ENCODE measurements at regions not wholly inside any gene's neighbourhood (a gene's known extent, or its start where the extent isn't known, plus 50 kb on each side); places are given as distances from the start of the nearest gene placed in this dataset.
"Not testable (repeated sequence)": the region's sequence is repeated elsewhere in the genome, so short reads cannot be mapped to it uniquely, and the experiment has no call there.

DNA sequence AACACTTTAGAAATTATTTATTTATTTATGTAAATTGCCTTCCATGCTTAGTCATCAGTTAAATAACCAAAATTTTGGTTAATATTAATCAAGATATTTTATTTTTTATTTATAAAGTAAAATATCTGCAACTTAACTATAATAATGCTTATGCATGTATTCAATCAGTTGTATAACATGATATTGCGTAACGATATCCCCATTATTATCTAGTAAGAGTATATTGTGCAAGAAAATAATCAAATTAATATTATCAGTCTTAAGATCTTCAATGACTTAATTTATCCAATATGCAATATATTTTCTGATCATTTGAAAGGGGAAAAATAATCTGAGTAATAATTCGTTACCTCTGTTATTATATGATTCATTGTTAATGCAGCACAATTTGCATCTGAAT lies 596.7 kb downstream of the GABRG1 start:
- 78% methylated on average over 3 of the region's 3 CpGs for WGBS (ENCODE audit: insufficient coverage, low lambda C conversion rate)
- Histone ChIP-seq H3K9me3 (ENCODE audit: control insufficient read depth, low read depth, low read length) (peaks cover 8% of the 10 kb centered on the region), H3K4me1 (ENCODE audit: control insufficient read depth, insufficient read depth, low read length) (no peaks in the 10 kb centered on the region), H3K4me3 (ENCODE audit: low read length) (no peak overlapping the region), H3K27me3 (ENCODE audit: control insufficient read depth, insufficient read depth, low read length) (no peaks in the 10 kb centered on the region), H3K36me3 (ENCODE audit: control insufficient read depth, insufficient read depth, low read length) (no peaks in the 10 kb centered on the region), H3K27ac (ENCODE audit: low read length) (no peak overlapping the region)
- DNase-seq: no peak

DNA sequence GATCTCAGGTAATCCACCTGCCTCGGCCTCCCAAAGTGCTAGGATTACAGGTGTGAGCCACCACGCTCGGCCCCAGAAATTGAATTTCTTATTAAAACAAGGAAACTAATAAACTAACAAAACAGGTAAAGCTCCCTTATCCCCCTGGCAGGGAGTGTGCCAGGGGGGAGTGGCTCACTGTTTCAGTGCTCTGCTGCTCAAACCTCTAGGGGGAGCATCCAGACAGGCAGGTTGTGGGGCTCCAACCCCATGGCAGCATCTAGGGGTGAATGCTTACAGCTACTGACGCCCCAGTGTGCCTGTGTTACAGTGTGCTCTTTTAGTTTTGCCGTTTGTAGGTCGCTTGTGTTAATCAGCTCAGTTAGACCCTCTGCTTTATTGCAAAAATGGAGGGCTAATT lies 605.0 kb downstream of the GABRG1 start:
- Histone ChIP-seq H3K27me3 (ENCODE audit: control insufficient read depth, insufficient read depth, low read length) (no peaks in the 10 kb centered on the region), H3K4me3 (ENCODE audit: low read length) (no peak overlapping the region), H3K27ac (ENCODE audit: low read length) (no peak overlapping the region), H3K9me3 (ENCODE audit: control insufficient read depth, low read depth, low read length) (no peaks in the 10 kb centered on the region), H3K4me1 (ENCODE audit: control insufficient read depth, insufficient read depth, low read length) (no peaks in the 10 kb centered on the region), H3K36me3 (ENCODE audit: control insufficient read depth, insufficient read depth, low read length) (no peaks in the 10 kb centered on the region)
- no CpG with 5 or more reads among the region's 6 CpGs for WGBS (ENCODE audit: insufficient coverage, low lambda C conversion rate)
- DNase-seq: no peak

DNA sequence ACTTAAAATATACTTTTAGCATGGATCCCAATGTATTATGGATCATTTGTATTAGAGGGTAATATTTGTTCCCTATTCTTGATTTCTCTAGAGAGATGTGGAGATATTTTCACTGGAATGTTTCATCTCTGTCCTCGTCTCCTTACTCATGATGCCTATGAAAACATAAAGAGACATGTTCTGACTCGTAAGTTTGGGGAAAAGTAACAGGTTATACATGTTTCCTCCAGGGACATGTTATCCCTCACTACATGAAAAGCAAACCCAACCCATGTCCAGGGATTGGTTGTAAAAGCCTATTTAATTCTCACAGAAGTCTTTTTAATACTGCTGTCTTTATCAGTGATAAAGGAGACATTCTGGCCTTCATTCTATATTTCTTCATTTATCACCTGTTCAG lies 621.4 kb downstream of the GABRG1 start:
- Histone ChIP-seq H3K36me3 (ENCODE audit: control insufficient read depth, insufficient read depth, low read length) (no peaks in the 10 kb centered on the region), H3K9me3 (ENCODE audit: control insufficient read depth, low read depth, low read length) (no peaks in the 10 kb centered on the region), H3K27me3 (ENCODE audit: control insufficient read depth, insufficient read depth, low read length) (no peaks in the 10 kb centered on the region), H3K4me3 (ENCODE audit: low read length) (no peak overlapping the region), H3K4me1 (ENCODE audit: control insufficient read depth, insufficient read depth, low read length) (no peaks in the 10 kb centered on the region), H3K27ac (ENCODE audit: low read length) (no peak overlapping the region)
- no CpG with 5 or more reads among the region's 2 CpGs for WGBS (ENCODE audit: insufficient coverage, low lambda C conversion rate)
- no peak for DNase-seq

DNA sequence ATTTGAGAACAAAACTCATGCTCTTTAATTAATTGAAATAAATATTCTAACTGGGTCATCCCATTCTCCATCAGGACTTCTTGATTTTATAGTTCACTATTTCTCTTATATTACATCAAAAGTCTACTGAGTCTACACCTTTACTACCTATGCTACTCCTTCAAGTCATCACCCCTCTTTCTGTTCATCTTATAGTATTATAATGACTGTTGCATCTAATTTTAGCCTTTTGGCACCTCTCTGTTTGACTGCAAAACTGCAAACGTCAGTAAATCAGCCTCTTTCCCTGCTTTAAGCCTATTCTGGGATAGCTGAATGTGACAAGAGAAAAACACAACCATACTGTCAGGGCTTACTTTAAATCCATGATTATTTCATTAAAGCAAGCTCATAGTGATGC lies 639.1 kb downstream of the GABRG1 start:
- H3K27me3 ChIP-seq (ENCODE audit: control insufficient read depth, insufficient read depth, low read length): no peaks in the 10 kb centered on the region
- H3K4me3 ChIP-seq (ENCODE audit: low read length): no peak overlapping the region
- DNase-seq: no peak
- H3K4me1 ChIP-seq (ENCODE audit: control insufficient read depth, insufficient read depth, low read length): no peaks in the 10 kb centered on the region
- no peak overlapping the region for H3K27ac ChIP-seq (ENCODE audit: low read length)
- H3K36me3 ChIP-seq (ENCODE audit: control insufficient read depth, insufficient read depth, low read length): no peaks in the 10 kb centered on the region
- H3K9me3 ChIP-seq (ENCODE audit: control insufficient read depth, low read depth, low read length): no peaks in the 10 kb centered on the region
- WGBS (ENCODE audit: insufficient coverage, low lambda C conversion rate): no CpG with 5 or more reads among the region's 1 CpG

DNA sequence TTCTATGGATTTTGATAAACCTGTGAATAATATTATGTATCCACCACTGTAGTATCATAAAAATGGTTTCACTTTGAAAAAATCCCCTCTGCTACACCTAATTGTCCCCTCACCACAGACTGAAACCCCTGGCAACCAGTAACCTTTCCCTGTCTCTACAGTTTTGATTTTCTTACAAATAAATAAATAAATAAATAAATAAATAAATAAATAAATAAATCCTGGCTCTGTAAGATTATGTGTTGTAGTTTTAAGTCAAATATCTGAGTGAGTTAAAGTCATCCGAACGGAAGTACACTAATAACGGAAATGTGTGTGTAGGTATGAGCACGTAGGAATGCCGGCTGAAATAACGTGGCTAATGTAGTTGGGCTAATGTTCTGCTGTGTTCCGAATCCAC lies 641.5 kb downstream of the GABRG1 start:
- no peak for DNase-seq
- Histone ChIP-seq H3K36me3 (ENCODE audit: control insufficient read depth, insufficient read depth, low read length) (no peaks in the 10 kb centered on the region), H3K9me3 (ENCODE audit: control insufficient read depth, low read depth, low read length) (peaks cover 4% of the 10 kb centered on the region), H3K4me3 (ENCODE audit: low read length) (no peak overlapping the region), H3K27ac (ENCODE audit: low read length) (no peak overlapping the region), H3K4me1 (ENCODE audit: control insufficient read depth, insufficient read depth, low read length) (no peaks in the 10 kb centered on the region), H3K27me3 (ENCODE audit: control insufficient read depth, insufficient read depth, low read length) (no peaks in the 10 kb centered on the region)
- WGBS (ENCODE audit: insufficient coverage, low lambda C conversion rate): 100% methylated on average over 1 of the region's 7 CpGs

DNA sequence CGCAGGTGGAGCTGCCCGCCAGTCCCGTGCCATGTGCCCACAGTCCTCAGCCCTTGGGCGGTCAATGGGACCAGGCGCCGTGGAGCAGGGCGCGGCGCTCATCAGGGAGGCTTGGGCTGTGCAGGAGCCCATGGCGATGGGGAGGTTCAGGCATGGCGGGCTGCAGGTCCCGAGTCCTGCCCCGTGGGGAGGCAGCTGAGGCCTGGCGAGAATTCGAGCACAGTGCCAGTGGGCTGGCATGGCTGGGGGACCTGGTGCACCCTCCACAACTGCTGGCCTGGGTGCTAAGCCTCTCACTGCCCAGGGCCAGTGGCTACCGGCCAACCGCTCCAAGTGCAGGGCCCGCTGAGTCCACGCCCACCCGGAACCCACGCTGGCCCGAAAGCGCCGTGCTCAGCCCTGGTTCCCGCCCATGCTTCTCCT lies 646.5 kb downstream of the GABRG1 start:
- no peak for DNase-seq
- H3K4me1 ChIP-seq (ENCODE audit: control insufficient read depth, insufficient read depth, low read length): no peaks in the 10 kb centered on the region
- WGBS (ENCODE audit: insufficient coverage, low lambda C conversion rate): no CpG with 5 or more reads among the region's 25 CpGs

DNA sequence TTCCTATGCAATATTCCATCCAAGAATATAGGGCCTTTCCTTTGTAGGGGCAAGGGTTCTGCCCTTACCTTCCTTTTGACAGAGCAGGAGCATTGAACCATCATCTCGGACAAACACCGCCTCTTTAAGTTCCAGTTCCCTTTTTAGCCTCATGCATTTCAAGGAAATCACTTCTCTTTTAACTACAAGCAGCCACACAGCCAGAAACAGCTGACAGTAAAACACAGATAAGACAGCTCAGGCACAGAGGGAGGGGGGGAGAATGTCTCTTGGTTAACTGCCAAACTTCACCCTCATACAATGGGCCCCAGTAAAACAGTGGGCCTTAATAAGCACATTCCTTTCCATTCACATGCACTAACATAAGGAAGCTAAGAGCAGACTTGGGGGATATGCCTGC lies 648.3 kb downstream of the GABRG1 start:
- H3K4me3 ChIP-seq (ENCODE audit: low read length): no peak overlapping the region
- no peaks in the 10 kb centered on the region for H3K36me3 ChIP-seq (ENCODE audit: control insufficient read depth, insufficient read depth, low read length)
- WGBS (ENCODE audit: insufficient coverage, low lambda C conversion rate): no CpG with 5 or more reads among the region's 2 CpGs
- H3K27ac ChIP-seq (ENCODE audit: low read length): no peak overlapping the region
- H3K27me3 ChIP-seq (ENCODE audit: control insufficient read depth, insufficient read depth, low read length): no peaks in the 10 kb centered on the region
- H3K9me3 ChIP-seq (ENCODE audit: control insufficient read depth, low read depth, low read length): peaks cover 11% of the 10 kb centered on the region
- DNase-seq: no peak
- H3K4me1 ChIP-seq (ENCODE audit: control insufficient read depth, insufficient read depth, low read length): no peaks in the 10 kb centered on the region

More for the DNA sequence above, 646.5 kb downstream of the GABRG1 start:
- Histone ChIP-seq H3K27me3 (ENCODE audit: control insufficient read depth, insufficient read depth, low read length) (no peaks in the 10 kb centered on the region), H3K27ac (ENCODE audit: low read length) (no peak overlapping the region), H3K9me3 (ENCODE audit: control insufficient read depth, low read depth, low read length) (peaks cover 7% of the 10 kb centered on the region), H3K4me3 (ENCODE audit: low read length) (no peak overlapping the region), H3K36me3 (ENCODE audit: control insufficient read depth, insufficient read depth, low read length) (no peaks in the 10 kb centered on the region)

DNA sequence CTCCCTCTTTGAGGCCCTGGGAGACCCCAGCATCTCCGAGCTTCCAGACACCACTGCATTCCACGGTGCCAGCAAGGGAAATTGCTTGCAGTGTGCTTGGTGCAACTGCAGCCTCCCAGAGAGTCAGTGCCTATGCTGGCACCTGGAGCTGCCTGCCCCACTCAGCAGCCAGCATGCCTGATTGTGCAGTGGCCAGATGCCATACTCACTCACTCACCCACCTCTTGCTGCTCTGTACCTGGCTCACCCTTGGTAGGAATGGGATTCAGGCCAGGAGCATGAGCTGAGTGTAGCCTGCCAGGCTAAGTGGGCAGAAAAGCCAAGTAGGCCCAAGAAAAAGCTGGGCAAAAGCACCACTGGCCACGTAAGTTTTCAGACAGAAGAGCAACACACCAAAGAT lies 651.4 kb downstream of the GABRG1 start:
- Histone ChIP-seq H3K36me3 (ENCODE audit: control insufficient read depth, insufficient read depth, low read length) (no peaks in the 10 kb centered on the region), H3K4me1 (ENCODE audit: control insufficient read depth, insufficient read depth, low read length) (no peaks in the 10 kb centered on the region), H3K27me3 (ENCODE audit: control insufficient read depth, insufficient read depth, low read length) (no peaks in the 10 kb centered on the region), H3K9me3 (ENCODE audit: control insufficient read depth, low read depth, low read length) (peaks cover 9% of the 10 kb centered on the region), H3K4me3 (ENCODE audit: low read length) (no peak overlapping the region), H3K27ac (ENCODE audit: low read length) (no peak overlapping the region)
- DNase-seq: no peak
- no CpG with 5 or more reads among the region's 3 CpGs for WGBS (ENCODE audit: insufficient coverage, low lambda C conversion rate)

DNA sequence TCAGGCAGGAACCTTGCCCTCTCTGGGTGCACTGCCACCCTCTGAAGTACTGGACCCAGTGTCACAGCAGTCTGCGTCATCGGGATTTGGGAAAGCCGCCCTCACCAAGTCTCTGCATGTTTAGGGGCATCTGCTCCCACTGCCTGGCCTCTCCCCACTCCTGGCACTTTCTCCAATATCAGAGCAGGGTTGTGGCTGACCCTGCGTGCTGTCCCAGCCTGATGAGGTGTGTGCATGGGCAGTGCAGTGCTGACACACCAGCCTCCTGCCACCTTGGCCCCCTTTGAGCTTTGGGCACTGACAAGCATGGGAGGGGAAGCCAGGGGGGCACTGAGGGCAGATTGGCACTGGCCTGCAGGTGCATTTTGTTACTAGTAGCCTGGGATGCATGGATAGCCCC lies 652.5 kb downstream of the GABRG1 start:
- DNase-seq: no peak
- WGBS (ENCODE audit: insufficient coverage, low lambda C conversion rate): no CpG with 5 or more reads among the region's 4 CpGs

DNA sequence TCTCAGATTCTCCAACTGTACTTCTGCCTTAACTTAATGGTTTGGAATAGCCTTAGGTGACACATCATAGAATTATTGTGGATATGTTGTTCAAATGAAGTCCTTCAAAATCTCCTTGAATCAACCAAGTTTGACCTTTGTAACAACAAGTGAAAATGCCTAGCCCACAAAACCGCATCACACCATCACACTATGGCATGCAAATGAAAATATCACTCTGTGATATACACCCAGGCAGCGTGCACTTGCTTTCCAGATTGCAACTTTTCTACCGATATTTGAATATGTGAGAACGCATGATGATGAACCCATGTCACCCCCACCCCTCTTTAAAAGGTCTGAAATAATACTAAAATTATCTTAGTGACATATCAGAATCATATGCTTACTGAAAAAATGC lies 656.7 kb downstream of the GABRG1 start:
- H3K27ac ChIP-seq (ENCODE audit: low read length): no peak overlapping the region
- peaks cover 5% of the 10 kb centered on the region for H3K9me3 ChIP-seq (ENCODE audit: control insufficient read depth, low read depth, low read length)
- DNase-seq: no peak
- no peaks in the 10 kb centered on the region for H3K27me3 ChIP-seq (ENCODE audit: control insufficient read depth, insufficient read depth, low read length)
- H3K36me3 ChIP-seq (ENCODE audit: control insufficient read depth, insufficient read depth, low read length): no peaks in the 10 kb centered on the region
- no peaks in the 10 kb centered on the region for H3K4me1 ChIP-seq (ENCODE audit: control insufficient read depth, insufficient read depth, low read length)
- no CpG with 5 or more reads among the region's 4 CpGs for WGBS (ENCODE audit: insufficient coverage, low lambda C conversion rate)
- H3K4me3 ChIP-seq (ENCODE audit: low read length): no peak overlapping the region

More for the DNA sequence above, 652.5 kb downstream of the GABRG1 start:
- Histone ChIP-seq H3K27me3 (ENCODE audit: control insufficient read depth, insufficient read depth, low read length) (no peaks in the 10 kb centered on the region), H3K4me3 (ENCODE audit: low read length) (no peak overlapping the region), H3K36me3 (ENCODE audit: control insufficient read depth, insufficient read depth, low read length) (no peaks in the 10 kb centered on the region), H3K9me3 (ENCODE audit: control insufficient read depth, low read depth, low read length) (peaks cover 5% of the 10 kb centered on the region), H3K4me1 (ENCODE audit: control insufficient read depth, insufficient read depth, low read length) (no peaks in the 10 kb centered on the region), H3K27ac (ENCODE audit: low read length) (no peak overlapping the region)

DNA sequence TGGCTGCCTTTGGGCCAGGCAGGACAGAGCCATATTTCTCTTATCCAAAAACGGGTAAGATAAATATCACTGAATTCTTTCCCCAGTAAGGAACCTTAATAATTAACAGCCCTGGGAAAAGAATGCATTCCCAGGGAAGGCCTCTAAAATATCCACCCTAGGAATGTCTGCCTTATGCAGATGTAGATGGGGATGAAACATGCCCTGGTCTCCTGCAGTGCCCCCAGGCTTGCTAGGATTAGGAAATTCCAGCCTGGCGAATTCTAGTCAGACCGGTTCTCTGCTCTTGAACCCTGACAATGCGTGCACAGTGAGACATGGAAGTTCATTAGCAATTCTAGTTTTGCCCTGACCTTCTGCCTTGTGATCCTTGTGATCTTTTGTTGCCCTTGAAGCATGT lies 663.7 kb downstream of the GABRG1 start:
- not testable (repeated sequence) for H3K4me1 ChIP-seq (ENCODE audit: control insufficient read depth, insufficient read depth, low read length); DNase-seq; H3K36me3 ChIP-seq (ENCODE audit: control insufficient read depth, insufficient read depth, low read length); H3K4me3 ChIP-seq (ENCODE audit: low read length); H3K9me3 ChIP-seq (ENCODE audit: control insufficient read depth, low read depth, low read length); H3K27ac ChIP-seq (ENCODE audit: low read length); H3K27me3 ChIP-seq (ENCODE audit: control insufficient read depth, insufficient read depth, low read length)
- WGBS (ENCODE audit: insufficient coverage, low lambda C conversion rate): 57% methylated on average over 1 of the region's 4 CpGs

All from large intestine (tissue), 3 donors.